Upper lobe of left lung (tissue), 6 donors: ENCODE measurements at regions not wholly inside any gene's neighbourhood (a gene's known extent, or its start where the extent isn't known, plus 50 kb on each side); places are given as distances from the start of the nearest gene placed in this dataset.

Experiments
- ATAC-seq, 2 donors: fragments of 200-7000 bp; cut with Tn5 transposase; one replicate each; pipeline ENCODE4 v1.9.1; 2022; ENCODE audit warnings: mild to moderate bottlenecking in 2 of 2, moderate library complexity in 2 of 2; ENCODE audit not compliant: low FRiP score in 2 of 2
- DNase-seq, 2 donors: peaks; one replicate each; pipeline ENCODE4 v3.0.0-alpha.2; 2019 to 2020
- H3K27ac ChIP-seq, 4 donors: fragments of 200-600 bp; sonication (generic); one replicate each; pipeline ENCODE4 v1.5.1; 2016 to 2019
- H3K27me3 ChIP-seq, 4 donors: fragments of 200-600 bp; sonication (generic); one replicate each; pipeline ENCODE4 v1.5.1; 2017 to 2019
- H3K36me3 ChIP-seq, 4 donors: fragments of 200-600 bp; sonication (generic); one replicate each; pipeline ENCODE4 v1.5.1; 2016 to 2019
- H3K4me1 ChIP-seq, 4 donors: fragments of 200-600 bp; sonication (generic); one replicate each; pipeline ENCODE4 v1.5.1; 2018 to 2019
- H3K4me3 ChIP-seq, 4 donors: fragments of 200-600 bp; sonication (generic); one replicate each; pipeline ENCODE4 v1.5.1; 2017 to 2019; ENCODE audit warnings: mild to moderate bottlenecking in 2 of 4, moderate library complexity in 1 of 4
- H3K9me3 ChIP-seq, 4 donors: fragments of 200-600 bp; sonication (generic); one replicate each; pipeline ENCODE4 v1.5.1; 2018 to 2019
- EP300 ChIP-seq, 4 donors: sonication (generic); formaldehyde crosslinking; IDR thresholded peaks; one replicate each; pipeline ENCODE4 v1.5.1; 2017; ENCODE audit warnings: antibody characterized with exemption in 4 of 4, control low read depth in 2 of 4
- POLR2A ChIP-seq, 4 donors: fragments of 450-650 bp; IDR thresholded peaks; one replicate each; pipeline ENCODE4 v1.5.1; 2016 to 2017; ENCODE audit warnings: antibody characterized with exemption in 4 of 4, mild to moderate bottlenecking in 2 of 4
- POLR2AphosphoS5 ChIP-seq, 2 donors: sonication (generic); formaldehyde crosslinking; IDR thresholded peaks; one replicate each; pipeline ENCODE4 v1.5.1; 2017; ENCODE audit warnings: antibody characterized with exemption in 2 of 2
- WGBS, 2 donors: methylation state at CpG; one replicate each; pipeline ENCODE4 v1.1.5; 2017 to 2018; 5-methylcytosine and 5-hydroxymethylcytosine counted together
- TF ChIP-seq, protein P1 (sequence below), 6 experiments: fragments of 450-650 bp in 4 of 6; fragments of 200-600 bp in 2 of 6; sonication (generic) in 2 of 6; IDR thresholded peaks; one replicate each; pipeline ENCODE4 v1.5.1; 2016 to 2019; ENCODE audit warnings: antibody characterized with exemption in 6 of 6
- donor health status: DM: no; HTN: no; CAD: no; lungs with moderate emphysema.
- donor health status: DM: no; HTN: yes; CAD: no; lungs with severe emphysema.

DNA sequence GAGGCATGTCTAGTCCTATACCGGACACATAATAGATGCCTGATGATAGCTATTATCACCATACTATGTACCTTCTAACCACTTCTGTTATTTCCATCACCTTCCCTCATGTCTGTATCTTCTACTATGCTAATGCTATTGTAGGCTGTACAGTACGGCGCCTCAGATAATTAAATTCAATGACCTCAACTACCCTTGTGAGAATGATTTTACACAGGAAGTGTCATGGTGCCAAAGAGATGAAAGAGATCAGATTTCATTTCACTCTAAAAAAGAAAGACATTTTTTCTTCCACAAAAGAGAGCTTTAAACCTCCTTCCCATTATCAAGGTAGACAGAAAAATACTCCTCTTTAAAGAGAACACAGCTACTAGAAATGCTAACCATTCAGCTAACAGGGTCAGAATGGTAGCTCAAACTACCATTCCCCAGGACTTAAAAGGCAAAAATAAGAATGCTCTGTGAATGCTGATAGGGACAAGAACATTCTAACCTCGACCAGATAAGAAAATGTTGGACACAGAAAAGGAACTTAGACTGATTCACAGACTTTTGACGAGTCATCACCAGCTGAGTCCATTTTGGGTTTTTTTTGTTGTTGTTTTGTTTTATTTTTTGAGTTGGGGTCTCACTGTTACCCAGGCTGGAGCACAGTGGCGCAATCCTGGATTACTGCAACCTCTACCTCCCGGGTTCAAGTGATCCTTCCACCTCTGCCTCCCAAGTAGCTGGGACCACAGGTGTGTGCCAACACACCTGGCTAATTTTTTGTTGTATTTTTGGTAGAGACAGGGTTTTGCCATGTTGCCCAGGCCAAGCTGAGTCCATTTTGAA lies 99.2 kb upstream of the RAPGEF2 start:
- ATAC-seq (no peak), DNase-seq (no peak)
- Histone ChIP-seq H3K4me3 (no peak overlapping the region), H3K4me1 (peaks cover 0 to 9% (median 2%) of the 10 kb centered on the region in 4 donors), H3K27ac (no peak overlapping the region), H3K36me3 (no peaks in the 10 kb centered on the region), H3K9me3 (no peaks in the 10 kb centered on the region), H3K27me3 (no peaks in the 10 kb centered on the region)
- TF ChIP-seq, protein P1, sequence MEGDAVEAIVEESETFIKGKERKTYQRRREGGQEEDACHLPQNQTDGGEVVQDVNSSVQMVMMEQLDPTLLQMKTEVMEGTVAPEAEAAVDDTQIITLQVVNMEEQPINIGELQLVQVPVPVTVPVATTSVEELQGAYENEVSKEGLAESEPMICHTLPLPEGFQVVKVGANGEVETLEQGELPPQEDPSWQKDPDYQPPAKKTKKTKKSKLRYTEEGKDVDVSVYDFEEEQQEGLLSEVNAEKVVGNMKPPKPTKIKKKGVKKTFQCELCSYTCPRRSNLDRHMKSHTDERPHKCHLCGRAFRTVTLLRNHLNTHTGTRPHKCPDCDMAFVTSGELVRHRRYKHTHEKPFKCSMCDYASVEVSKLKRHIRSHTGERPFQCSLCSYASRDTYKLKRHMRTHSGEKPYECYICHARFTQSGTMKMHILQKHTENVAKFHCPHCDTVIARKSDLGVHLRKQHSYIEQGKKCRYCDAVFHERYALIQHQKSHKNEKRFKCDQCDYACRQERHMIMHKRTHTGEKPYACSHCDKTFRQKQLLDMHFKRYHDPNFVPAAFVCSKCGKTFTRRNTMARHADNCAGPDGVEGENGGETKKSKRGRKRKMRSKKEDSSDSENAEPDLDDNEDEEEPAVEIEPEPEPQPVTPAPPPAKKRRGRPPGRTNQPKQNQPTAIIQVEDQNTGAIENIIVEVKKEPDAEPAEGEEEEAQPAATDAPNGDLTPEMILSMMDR (IDR thresholded peaks at IDR 0.05): no peak
- no peak for TF ChIP-seq POLR2A (IDR thresholded peaks at IDR 0.05)
- WGBS, 2 donors: 62 to 73% methylated on average over 7 of the region's 7 CpGs

DNA sequence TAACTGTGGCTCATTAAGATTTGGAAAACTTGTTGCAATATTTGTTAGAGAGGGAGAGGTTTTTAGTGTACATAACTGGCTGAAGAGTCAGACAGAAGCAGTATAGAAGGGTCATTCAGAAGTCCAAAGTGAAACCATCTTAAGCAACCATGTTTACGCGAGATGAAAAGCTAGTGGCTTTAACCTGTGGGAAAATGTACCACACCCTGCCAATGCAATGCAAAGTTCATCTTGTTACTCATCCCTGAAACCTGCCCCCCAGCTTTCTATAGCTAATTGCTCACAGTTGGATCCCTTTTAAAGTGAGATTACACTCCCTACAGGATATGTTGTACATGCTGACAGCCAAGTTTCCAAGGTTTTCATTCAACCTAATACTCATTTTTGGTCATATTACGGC lies 96.7 kb upstream of the RAPGEF2 start:
- peak in 1 of 2 donors; percentile 58 for ATAC-seq

DNA sequence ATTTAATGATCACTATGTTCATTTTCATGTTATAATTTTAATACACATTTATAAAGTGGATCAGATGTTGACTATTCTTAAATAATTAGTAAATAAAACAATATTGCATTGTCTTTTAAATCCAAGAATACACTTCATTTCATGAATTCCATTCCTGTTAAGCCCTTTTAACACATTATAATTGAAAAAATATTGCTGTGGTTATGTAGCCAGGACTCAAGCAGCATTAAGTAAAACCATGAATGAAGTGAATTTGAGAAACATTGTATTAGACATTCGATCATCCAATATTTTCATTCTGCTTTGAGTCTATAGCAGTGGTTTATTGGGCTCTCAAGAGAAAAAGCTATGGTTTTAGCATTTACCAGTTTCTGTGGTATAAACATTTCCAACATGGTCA lies 94.2 kb upstream of the RAPGEF2 start:
- H3K27ac ChIP-seq: no peak overlapping the region
- no peak for ATAC-seq
- H3K36me3 ChIP-seq: no peaks in the 10 kb centered on the region
- 48 to 97% methylated on average over 1 of the region's 1 CpG for WGBS, 2 donors
- peaks cover 9 to 18% (median 12%) of the 10 kb centered on the region in 4 donors for H3K4me1 ChIP-seq
- no peak for TF ChIP-seq EP300 (IDR thresholded peaks at IDR 0.05)
- no peak for TF ChIP-seq POLR2A (IDR thresholded peaks at IDR 0.05)
- no peak for TF ChIP-seq POLR2AphosphoS5 (IDR thresholded peaks at IDR 0.05)
- TF ChIP-seq, protein P1 (IDR thresholded peaks at IDR 0.05): no peak
- H3K9me3 ChIP-seq: no peaks in the 10 kb centered on the region
- no peaks in the 10 kb centered on the region for H3K27me3 ChIP-seq
- no peak overlapping the region for H3K4me3 ChIP-seq
- no peak for DNase-seq

More for the DNA sequence above, 96.7 kb upstream of the RAPGEF2 start:
- no peaks in the 10 kb centered on the region for H3K9me3 ChIP-seq
- 74 to 79% methylated on average over 3 of the region's 3 CpGs for WGBS, 2 donors
- H3K4me3 ChIP-seq: no peak overlapping the region
- no peaks in the 10 kb centered on the region for H3K27me3 ChIP-seq
- DNase-seq: no peak
- H3K36me3 ChIP-seq: no peaks in the 10 kb centered on the region
- peaks cover 9 to 18% (median 14%) of the 10 kb centered on the region in 4 donors for H3K4me1 ChIP-seq
- H3K27ac ChIP-seq: peak overlapping the region in 3 of 4 donors; percentile 28 to 38 (median 31)
- TF ChIP-seq EP300 (IDR thresholded peaks at IDR 0.05): peak in 1 of 4 donors; percentile 48
- no peak for TF ChIP-seq POLR2AphosphoS5 (IDR thresholded peaks at IDR 0.05)

DNA sequence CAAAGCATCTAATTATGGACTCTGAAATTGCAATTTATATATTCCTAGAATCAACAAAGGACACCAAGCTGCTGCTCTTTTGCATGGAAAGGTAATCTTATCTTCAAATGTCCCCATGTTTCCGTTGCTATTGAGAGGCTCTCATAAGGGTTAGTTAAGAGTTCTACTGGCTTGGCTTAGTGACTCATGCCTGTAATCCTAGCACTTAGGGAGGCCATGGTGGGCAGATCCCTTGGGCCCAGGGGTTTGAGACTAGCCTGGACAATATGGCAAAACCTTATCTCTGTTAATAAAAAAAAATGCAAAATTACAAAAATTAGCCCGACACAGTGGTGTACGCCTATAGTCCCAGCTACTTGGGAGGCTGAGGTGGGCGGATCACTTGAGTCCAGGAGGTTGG lies 93.4 kb upstream of the RAPGEF2 start:
- ATAC-seq: peak; percentile 34 to 45
- DNase-seq: peak in 1 of 2 donors; percentile 42
- H3K4me1 ChIP-seq: peaks cover 9 to 18% (median 9%) of the 10 kb centered on the region in 4 donors

DNA sequence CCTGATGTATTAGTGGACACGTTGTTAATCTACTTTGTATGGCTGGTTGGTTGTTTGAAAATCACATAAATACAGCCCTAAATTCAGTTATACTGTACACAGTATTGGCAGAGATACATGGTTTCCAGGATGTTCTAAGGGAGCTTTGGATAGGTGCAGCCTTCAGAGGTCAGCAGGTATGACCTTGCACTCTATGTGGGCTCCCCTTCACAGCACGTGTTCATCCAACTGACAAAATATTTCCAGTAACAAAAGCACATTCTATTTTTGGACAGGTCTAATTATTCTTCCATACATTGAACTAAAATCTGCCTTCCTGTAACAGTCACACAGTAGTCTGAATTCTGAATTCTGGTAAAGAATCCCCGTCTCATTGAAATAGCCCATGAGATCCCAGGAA lies 92.8 kb upstream of the RAPGEF2 start:
- Histone ChIP-seq H3K27ac (peak overlapping the region in 2 of 4 donors; percentile 10 to 74), H3K9me3 (no peaks in the 10 kb centered on the region), H3K4me3 (no peak overlapping the region), H3K27me3 (no peaks in the 10 kb centered on the region), H3K4me1 (peaks cover 9 to 18% (median 9%) of the 10 kb centered on the region in 4 donors), H3K36me3 (no peaks in the 10 kb centered on the region)
- 61 to 72% methylated on average over 3 of the region's 3 CpGs for WGBS, 2 donors
- TF ChIP-seq EP300 (IDR thresholded peaks at IDR 0.05) (no peak), POLR2A (IDR thresholded peaks at IDR 0.05) (no peak), POLR2AphosphoS5 (IDR thresholded peaks at IDR 0.05) (no peak)
- TF ChIP-seq, protein P1 (IDR thresholded peaks at IDR 0.05): no peak
- no peak for ATAC-seq
- DNase-seq: no peak

More for the DNA sequence above, 93.4 kb upstream of the RAPGEF2 start:
- Histone ChIP-seq H3K9me3 (no peaks in the 10 kb centered on the region), H3K36me3 (no peaks in the 10 kb centered on the region), H3K27ac (peak overlapping the region in 2 of 4 donors; percentile 10 to 74), H3K4me3 (no peak overlapping the region), H3K27me3 (no peaks in the 10 kb centered on the region)
- WGBS, 2 donors: 77 to 82% methylated on average over 4 of the region's 4 CpGs
- TF ChIP-seq POLR2A (IDR thresholded peaks at IDR 0.05) (no peak), POLR2AphosphoS5 (IDR thresholded peaks at IDR 0.05) (no peak), EP300 (IDR thresholded peaks at IDR 0.05) (no peak)
- TF ChIP-seq, protein P1 (IDR thresholded peaks at IDR 0.05): no peak
